Body of pancreas (tissue), 4 donors: ENCODE measurements at regions not wholly inside any gene's neighbourhood (a gene's known extent, or its start where the extent isn't known, plus 50 kb on each side); places are given as distances from the start of the nearest gene placed in this dataset.

Experiments used
- CTCF ChIP-seq, 7 experiments: fragments of 450-650 bp in 4 of 7; fragments of 200-600 bp in 3 of 7; sonication (generic) in 3 of 7; IDR thresholded peaks; one replicate each; pipeline ENCODE4 v1.5.1; 2016 to 2019; ENCODE audit warnings: antibody characterized with exemption in 7 of 7
- POLR2A ChIP-seq, 3 donors: fragments of 450-650 bp; IDR thresholded peaks; one replicate each; pipeline ENCODE4 v1.6.1; 2016; ENCODE audit warnings: antibody characterized with exemption in 3 of 3, mild to moderate bottlenecking in 2 of 3

- TF ChIP-seq POLR2A (IDR thresholded peaks at IDR 0.05) = no peak
- TF ChIP-seq CTCF (IDR thresholded peaks at IDR 0.05) = no peak
These were observed 303.6 kb downstream of the PCDH10 start for GRCh38 chr4:133452678-133453077.
